Endothelial cell of umbilical vein (primary cell): ENCODE measurements at regions not wholly inside any gene's neighbourhood (a gene's known extent, or its start where the extent isn't known, plus 50 kb on each side); places are given as distances from the start of the nearest gene placed in this dataset.

ENCODE experiments used
- BruUV-seq: library from RNA; stranded (reverse); fragments of 400-500 nt; replicated peaks from 2 replicates; lab custom pipeline; 2021; lab: Mats Ljungman, UMichigan
- CTCF ChIA-PET: fragments of 300-600, 350-600 bp; sonication (Branson Sonifier 250); formaldehyde crosslinking; loops from one replicate; lab custom pipeline; 2021; ENCODE audit warnings: antibody characterized with exemption, inconsistent platforms; lab: Charles Lee
- POLR2A ChIA-PET: fragments of 300-600, 350-600 bp; sonication (Branson Sonifier 250); formaldehyde crosslinking; loops from one replicate; lab custom pipeline; 2021; ENCODE audit warnings: antibody characterized with exemption, inconsistent platforms; lab: Charles Lee
- DNase-seq: peaks from one replicate; pipeline ENCODE4 v3.0.0-alpha.2; 2011; ENCODE audit warnings: low read depth, low spot score
- FAIRE-seq: peaks from 2 replicates; lab custom pipeline; 2011; peaks lifted over from hg19 to GRCh38; lab: Jason Lieb, UNC
- H2AFZ ChIP-seq: 2 replicates; pipeline ENCODE4 v1.6.0; 2012; ENCODE audit warnings: low read depth, low read length, control low read depth, inconsistent platforms
- H3K27ac ChIP-seq: 2 replicates; pipeline ENCODE4 v1.5.1; 2011; ENCODE audit warnings: low read depth, mild to moderate bottlenecking, control low read depth, low read length, moderate library complexity; ENCODE audit not compliant: insufficient read depth
- H3K27me3 ChIP-seq, 2 experiments: 2 replicates each; pipeline versions ENCODE4 v1.6.0 to v1.6.1; 2011; ENCODE audit warnings: low read length in 2 of 2, mixed read lengths in 1 of 2; ENCODE audit not compliant: control insufficient read depth in 2 of 2, insufficient read depth in 2 of 2
- H3K36me3 ChIP-seq, 2 experiments: 2 replicates in 1 of 2; 3 replicates in 1 of 2; pipeline ENCODE4 v1.5.1; 2011; ENCODE audit warnings: low read length in 2 of 2, mild to moderate bottlenecking in 1 of 2, moderate library complexity in 1 of 2; ENCODE audit not compliant: control insufficient read depth in 2 of 2, insufficient read depth in 2 of 2; ENCODE audit errors: extremely low read depth in 1 of 2
- H3K4me1 ChIP-seq: 3 replicates; pipeline ENCODE4 v1.5.1; 2011; ENCODE audit warnings: mild to moderate bottlenecking, low read length; ENCODE audit not compliant: control insufficient read depth, insufficient read depth; ENCODE audit errors: extremely low read depth
- H3K4me2 ChIP-seq: 2 replicates; pipeline ENCODE4 v1.6.1; 2011; ENCODE audit warnings: low read length, control low read depth, mixed read lengths; ENCODE audit not compliant: insufficient read depth
- H3K4me3 ChIP-seq, 3 experiments: fragments of 200-600 bp in 1 of 3; sonication (generic), shearing (Covaris generic) in 1 of 3; replicated peaks in 1 of 3; 2 replicates each; pipeline ENCODE4 v1.5.1; 2011 to 2016; ENCODE audit warnings: control low read depth in 3 of 3, low read length in 3 of 3, mild to moderate bottlenecking in 2 of 3, inconsistent platforms in 1 of 3, low read depth in 1 of 3, moderate library complexity in 1 of 3; ENCODE audit not compliant: insufficient read depth in 1 of 3
- H3K79me2 ChIP-seq: 2 replicates; pipeline ENCODE4 v1.6.0; 2012; ENCODE audit warnings: low read length, inconsistent platforms; ENCODE audit not compliant: control insufficient read depth, insufficient read depth
- H3K9ac ChIP-seq: replicated peaks from 2 replicates; pipeline ENCODE3; 2011; ENCODE audit warnings: low read length, control low read depth; ENCODE audit not compliant: insufficient read depth; ENCODE audit errors: extremely low read depth
- H3K9me1 ChIP-seq: replicated peaks from 3 replicates; pipeline ENCODE4 v1.6.0; 2011; ENCODE audit warnings: mild to moderate bottlenecking, low read length; ENCODE audit not compliant: control insufficient read depth, insufficient read depth; ENCODE audit errors: extremely low read depth
- H3K9me3 ChIP-seq: replicated peaks from 2 replicates; pipeline ENCODE4 v1.5.1; 2012; ENCODE audit warnings: low read length, inconsistent platforms; ENCODE audit not compliant: control insufficient read depth, insufficient read depth
- H4K20me1 ChIP-seq: replicated peaks from 2 replicates; pipeline ENCODE3; 2011; ENCODE audit warnings: mild to moderate bottlenecking, low read length; ENCODE audit not compliant: control insufficient read depth, insufficient read depth; ENCODE audit errors: extremely low read depth
- EZH2 ChIP-seq: IDR thresholded peaks from 2 replicates; pipeline ENCODE4 v1.6.1; 2012; ENCODE audit warnings: borderline replicate concordance, low read depth, mild to moderate bottlenecking, moderate library complexity, low read length, inconsistent platforms; ENCODE audit not compliant: severe bottlenecking
- FOS ChIP-seq: IDR thresholded peaks from 2 replicates; pipeline ENCODE4 v1.6.1; 2011; ENCODE audit warnings: mild to moderate bottlenecking, low read length, moderate library complexity, borderline replicate concordance; ENCODE audit not compliant: insufficient read depth
- GATA2 ChIP-seq: IDR thresholded peaks from 2 replicates; pipeline ENCODE4 v1.7.0; 2011; ENCODE audit warnings: low read depth, mild to moderate bottlenecking, moderate library complexity, mixed read lengths, low read length; ENCODE audit not compliant: insufficient read length, insufficient read depth
- JUN ChIP-seq: IDR thresholded peaks from 2 replicates; pipeline ENCODE4 v1.6.1; 2011; ENCODE audit warnings: borderline replicate concordance, low read depth; ENCODE audit not compliant: insufficient read length, insufficient read depth
- MYC ChIP-seq: IDR thresholded peaks from one replicate; pipeline ENCODE4 v1.6.1; 2011; ENCODE audit warnings: mild to moderate bottlenecking, low read depth, low read length
- POLR2A ChIP-seq: IDR thresholded peaks from 2 replicates; pipeline ENCODE4 v1.6.1; 2012; ENCODE audit warnings: low read depth, mild to moderate bottlenecking, control low read depth, low read length
- POLR2AphosphoS5 ChIP-seq: IDR thresholded peaks from 2 replicates; pipeline ENCODE4 v1.6.1; 2012; ENCODE audit warnings: low read depth, mild to moderate bottlenecking, control low read depth, low read length, moderate library complexity; ENCODE audit not compliant: insufficient read depth
- dilution Hi-C: fragments of 300-500 bp; cut with MboI; formaldehyde crosslinking; loops from one replicate; pipeline ENCODE4 v1.15.0; 2019; ENCODE audit warnings: low sequenced_read_pairs; ENCODE audit not compliant: extremely low pct_ligation_motif_present
- intact Hi-C: fragments of 100-400 bp; cut with micrococcal nuclease; formaldehyde crosslinking; loops from one replicate; pipeline ENCODE4 v1.10.0; 2022
- TF ChIP-seq, protein P1 (sequence below): IDR thresholded peaks from 2 replicates; pipeline ENCODE4 v1.6.1; 2011; ENCODE audit not compliant: insufficient read depth, insufficient read length
- TF ChIP-seq, protein P2 (sequence below), 2 donors: IDR thresholded peaks; 1 replicate in 1 of 2; 2 replicates in 1 of 2; pipeline ENCODE4 v1.5.1; 2011; ENCODE audit warnings: low read length in 2 of 2, mild to moderate bottlenecking in 2 of 2, moderate library complexity in 2 of 2, control low read depth in 1 of 2, inconsistent platforms in 1 of 2, low read depth in 1 of 2; ENCODE audit not compliant: insufficient read depth in 1 of 2; ENCODE audit errors: extremely low read depth in 1 of 2

DNA sequence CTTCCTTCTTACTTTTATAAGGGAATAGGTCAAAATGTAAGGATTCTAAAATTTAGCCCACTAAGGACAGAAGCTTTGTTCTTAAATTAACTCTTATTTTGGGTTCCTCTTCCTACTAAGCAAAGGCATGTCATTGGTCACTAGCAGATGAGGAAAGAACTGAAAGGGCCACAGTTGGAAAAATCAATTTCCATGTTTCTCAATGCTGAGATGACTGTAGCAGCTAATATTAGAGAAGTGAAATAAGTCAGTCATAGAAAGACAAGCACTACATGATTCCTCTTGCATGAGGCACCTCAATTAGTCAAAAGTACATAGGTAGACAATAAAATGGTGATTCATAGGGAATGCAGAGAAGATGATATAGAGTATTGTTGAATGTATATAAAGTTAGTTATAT is 353.7 kb downstream of the RSL24D1 start:
- no peak for TF ChIP-seq GATA2
- no peak for TF ChIP-seq FOS
- no peak for TF ChIP-seq JUN
- no peak for TF ChIP-seq EZH2
- TF ChIP-seq, protein P1, sequence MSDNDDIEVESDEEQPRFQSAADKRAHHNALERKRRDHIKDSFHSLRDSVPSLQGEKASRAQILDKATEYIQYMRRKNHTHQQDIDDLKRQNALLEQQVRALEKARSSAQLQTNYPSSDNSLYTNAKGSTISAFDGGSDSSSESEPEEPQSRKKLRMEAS = no peak
- TF ChIP-seq POLR2AphosphoS5 = no peak
- TF ChIP-seq MYC = no peak
- TF ChIP-seq, protein P2, sequence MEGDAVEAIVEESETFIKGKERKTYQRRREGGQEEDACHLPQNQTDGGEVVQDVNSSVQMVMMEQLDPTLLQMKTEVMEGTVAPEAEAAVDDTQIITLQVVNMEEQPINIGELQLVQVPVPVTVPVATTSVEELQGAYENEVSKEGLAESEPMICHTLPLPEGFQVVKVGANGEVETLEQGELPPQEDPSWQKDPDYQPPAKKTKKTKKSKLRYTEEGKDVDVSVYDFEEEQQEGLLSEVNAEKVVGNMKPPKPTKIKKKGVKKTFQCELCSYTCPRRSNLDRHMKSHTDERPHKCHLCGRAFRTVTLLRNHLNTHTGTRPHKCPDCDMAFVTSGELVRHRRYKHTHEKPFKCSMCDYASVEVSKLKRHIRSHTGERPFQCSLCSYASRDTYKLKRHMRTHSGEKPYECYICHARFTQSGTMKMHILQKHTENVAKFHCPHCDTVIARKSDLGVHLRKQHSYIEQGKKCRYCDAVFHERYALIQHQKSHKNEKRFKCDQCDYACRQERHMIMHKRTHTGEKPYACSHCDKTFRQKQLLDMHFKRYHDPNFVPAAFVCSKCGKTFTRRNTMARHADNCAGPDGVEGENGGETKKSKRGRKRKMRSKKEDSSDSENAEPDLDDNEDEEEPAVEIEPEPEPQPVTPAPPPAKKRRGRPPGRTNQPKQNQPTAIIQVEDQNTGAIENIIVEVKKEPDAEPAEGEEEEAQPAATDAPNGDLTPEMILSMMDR (IDR thresholded peaks at IDR 0.05; ENCODE audit: extremely low read depth in 1 of 2, insufficient read depth in 1 of 2, low read depth in 1 of 2, low read length in 2 of 2) = no peak
- TF ChIP-seq POLR2A = no peak
- Histone ChIP-seq H3K36me3 (no peaks in the 10 kb centered on the region), H3K27ac (no peak overlapping the region), H3K27me3 (no peaks in the 10 kb centered on the region), H3K4me3 (no peak overlapping the region), H3K4me1 (no peaks in the 10 kb centered on the region), H4K20me1 (no peaks in the 10 kb centered on the region), H2AFZ (no peak overlapping the region), H3K9me1 (no peaks in the 10 kb centered on the region), H3K9ac (no peak overlapping the region), H3K79me2 (no peaks in the 10 kb centered on the region), H3K4me2 (no peak overlapping the region), H3K9me3 (peaks cover 2% of the 10 kb centered on the region)
- dilution Hi-C loops = no loop called here
- FAIRE-seq (no peak), DNase-seq (no peak)
- ChIA-PET CTCF (no interaction called here), POLR2A (no interaction called here)
- no TSS peak for BruUV-seq
- intact Hi-C loops = no loop called here
